GM23338 (cell line): ENCODE measurements at regions not wholly inside any gene's neighbourhood (a gene's known extent, or its start where the extent isn't known, plus 50 kb on each side); places are given as distances from the start of the nearest gene placed in this dataset.

ENCODE experiments used
- CREB1 ChIP-seq: fragments of 250-450 bp; sonication (Bioruptor Pico); IDR thresholded peaks from 2 replicates; pipeline ENCODE4 v1.5.0; 2020; ENCODE audit warnings: low read depth, mild to moderate bottlenecking, moderate library complexity
- ZNF114 ChIP-seq: fragments of 250-450 bp; sonication (Bioruptor Pico); IDR thresholded peaks from 2 replicates; pipeline ENCODE4 v1.5.0; 2020; ENCODE audit warnings: mild to moderate bottlenecking, moderate library complexity

DNA sequence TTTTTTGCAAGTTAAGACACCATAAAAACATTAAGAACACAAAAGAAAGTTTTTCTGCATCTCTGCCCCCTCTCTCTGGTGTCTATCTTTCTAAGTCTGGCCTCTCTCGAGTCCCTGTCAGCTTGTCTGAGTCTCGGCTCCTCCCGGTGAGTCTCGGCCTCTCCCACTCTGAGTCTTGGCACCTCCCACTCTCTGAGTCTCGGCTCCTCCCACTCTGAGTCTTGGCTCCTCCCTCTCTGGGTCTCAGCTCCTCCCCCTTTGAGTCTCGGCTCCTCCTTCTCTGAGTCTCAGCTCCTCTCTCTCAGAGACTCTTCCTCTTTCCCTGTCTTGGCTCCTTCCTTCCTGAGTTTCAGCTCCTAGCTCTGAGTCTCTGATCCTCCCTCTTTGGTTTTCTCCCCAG, 72.5 kb upstream of the AMPD3 start:
- no peak for TF ChIP-seq ZNF114 (CRISPR knock-in tag)
- no peak for TF ChIP-seq CREB1 (CRISPR knock-in tag)
